Heart right ventricle (tissue), 16 donors: ENCODE measurements at regions not wholly inside any gene's neighbourhood (a gene's known extent, or its start where the extent isn't known, plus 50 kb on each side); places are given as distances from the start of the nearest gene placed in this dataset.

Experiments
- ATAC-seq, 8 donors: fragments of 200-7000 bp; cut with Tn5 transposase; one replicate each; pipeline ENCODE4 v1.9.1; 2020; ENCODE audit warnings: mild to moderate bottlenecking in 8 of 8, moderate library complexity in 8 of 8, moderate number of reproducible peaks in 1 of 8
- DNase-seq, 2 donors: peaks; one replicate each; pipeline ENCODE4 v3.0.0-alpha.2; 2020
- H3K27ac ChIP-seq, 10 donors: fragments of 200-600 bp; sonication (generic) in 2 of 10; one replicate each; pipeline versions ENCODE4 v1.5.0 to v1.8.0; 2020 to 2022; ENCODE audit warnings: mild to moderate bottlenecking in 3 of 10
- H3K27me3 ChIP-seq, 7 donors: fragments of 200-600 bp; one replicate each; pipeline ENCODE4 v1.8.0; 2021 to 2022; ENCODE audit warnings: mild to moderate bottlenecking in 2 of 7
- H3K36me3 ChIP-seq, 9 donors: fragments of 200-600 bp; sonication (generic) in 1 of 9; one replicate each; pipeline versions ENCODE4 v1.5.0 to v1.8.0; 2020 to 2022; ENCODE audit warnings: mild to moderate bottlenecking in 2 of 9
- H3K4me1 ChIP-seq, 9 donors: fragments of 200-600 bp; sonication (generic) in 1 of 9; one replicate each; pipeline versions ENCODE4 v1.5.0 to v1.8.0; 2020 to 2022; ENCODE audit warnings: mild to moderate bottlenecking in 4 of 9
- H3K4me3 ChIP-seq, 10 donors: fragments of 200-600 bp; sonication (generic) in 2 of 10; one replicate each; pipeline versions ENCODE4 v1.5.0 to v1.8.0; 2020 to 2022; ENCODE audit warnings: mild to moderate bottlenecking in 7 of 10, moderate library complexity in 2 of 10
- H3K9me3 ChIP-seq, 11 donors: fragments of 200-600 bp in 10 of 11; sonication (generic) in 2 of 11; one replicate each; pipeline versions ENCODE4 v1.5.0 to v1.8.0; 2013 to 2022; ENCODE audit warnings: mild to moderate bottlenecking in 2 of 11, control low read depth in 1 of 11, moderate library complexity in 1 of 11
- CTCF ChIP-seq, 9 donors: fragments of 200-600 bp; sonication (generic) in 2 of 9; IDR thresholded peaks; one replicate each; pipeline versions ENCODE4 v1.5.0 to v1.8.0; 2021 to 2022; ENCODE audit warnings: antibody characterized with exemption in 9 of 9, mild to moderate bottlenecking in 5 of 9, moderate library complexity in 1 of 9
- WGBS, 2 donors: extraction: QIAGEN DNeasy Blood & Tissue Kit; methylation state at CpG; one replicate each; pipeline ENCODE4 v1.1.7; 2013; ENCODE audit warnings: inconsistent platforms in 1 of 2; 5-methylcytosine and 5-hydroxymethylcytosine counted together
- intact Hi-C, 10 donors: fragments of 100-400 bp; cut with DNase I; formaldehyde crosslinking; loops; one replicate each; pipeline versions ENCODE4 v1.11.1 to v1.14.2; 2022
- donor health status: Arrhythmogenic right ventricular cardiomyopathy.
- donor health status: ischemic (EF 13 %, LVEDD 7.1; RV severe dilation, severe dysfunction).
- donor health status: healthy with polysubstance abuse.
- donor health status: DM: no; HTN: yes; CAD: no.
- donor health status: DM: no; HTN: no; CAD: no.
- donor health status: ischemic (EF 25% LVEDD 6.9; RV normal size, moderate dysfunction).
- donor health status: ischemic (EF 25% LVEDD 5.7; RV mildly dilated, moderate dysfunction).
- donor health status: healthy.
- donor health status: DM: yes; HTN: yes; CAD: no.
- donor health status: Ischemic cardiomyopathy.
- donor health status: ischemic (EF 35%, LVEDD 5.7; RV mildly dilated, moderate dysfunction).
- donor health status: nonischemic (EF 11% LVEDD 7.7; RV severe dilation, severe dysfunction).
- donor health status: DM: yes; HTN: yes; CAD: no.
- donor health status: PGD.
- donor health status: ischemic (EF 29% LVEDD 5.4; RV normal size, mild dysfunction).
- donor health status: nonischemic (EF 23%, LVEDD 6.1; RV moderate dilation, normal function).

- Histone ChIP-seq H3K27ac (no peak overlapping the region), H3K4me3 (no peak overlapping the region), H3K9me3 (no peaks in the 10 kb centered on the region), H3K4me1 (no peaks in the 10 kb centered on the region), H3K27me3 (no peaks in the 10 kb centered on the region), H3K36me3 (no peaks in the 10 kb centered on the region)
- intact Hi-C loops, result no loop called here
- 74 to 88% methylated on average over 2 of the region's 2 CpGs for WGBS, 2 donors
- ATAC-seq (no peak), DNase-seq (no peak)
- no peak for TF ChIP-seq CTCF (IDR thresholded peaks at IDR 0.05)
Observed at GRCh38 chr1:189811960-189812359, 665.7 kb downstream of the BRINP3 start.

- ATAC-seq (no peak), DNase-seq (no peak)
- H3K4me3 ChIP-seq, result no peak overlapping the region
- H3K27ac ChIP-seq, result no peak overlapping the region
- intact Hi-C loops, result no loop called here
- WGBS, 2 donors, result 66 to 74% methylated on average over 1 of the region's 1 CpG
- no peaks in the 10 kb centered on the region for H3K27me3 ChIP-seq
- no peaks in the 10 kb centered on the region for H3K36me3 ChIP-seq
- H3K4me1 ChIP-seq, result no peaks in the 10 kb centered on the region
- TF ChIP-seq CTCF (IDR thresholded peaks at IDR 0.05), result no peak
- H3K9me3 ChIP-seq, result peaks cover 0 to 14% (median 0%) of the 10 kb centered on the region in 11 donors
Observed at GRCh38 chr1:189816558-189816957, 661.1 kb downstream of the BRINP3 start.

GRCh38 chr1:189819751-189820150 is 657.9 kb downstream of the BRINP3 start:
- no peaks in the 10 kb centered on the region for H3K27me3 ChIP-seq
- H3K36me3 ChIP-seq, result no peaks in the 10 kb centered on the region
- H3K27ac ChIP-seq, result no peak overlapping the region
- DNase-seq (no peak), ATAC-seq (no peak)
- intact Hi-C loops, result no loop called here
- TF ChIP-seq CTCF (IDR thresholded peaks at IDR 0.05), result no peak
- no peak overlapping the region for H3K4me3 ChIP-seq
- WGBS, 2 donors, result 45 to 69% methylated on average over 2 of the region's 2 CpGs
- H3K4me1 ChIP-seq, result no peaks in the 10 kb centered on the region
- peaks cover 0 to 14% (median 0%) of the 10 kb centered on the region in 11 donors for H3K9me3 ChIP-seq

GRCh38 chr1:189821833-189822232 is 655.8 kb downstream of the BRINP3 start:
- 0 to 25% methylated on average over 1 of the region's 1 CpG for WGBS, 2 donors
- ATAC-seq, result no peak
- peaks cover 0 to 14% (median 0%) of the 10 kb centered on the region in 11 donors for H3K9me3 ChIP-seq
- no peaks in the 10 kb centered on the region for H3K4me1 ChIP-seq
- no peak for DNase-seq
- no peak for TF ChIP-seq CTCF (IDR thresholded peaks at IDR 0.05)
- H3K27me3 ChIP-seq, result no peaks in the 10 kb centered on the region
- H3K4me3 ChIP-seq, result no peak overlapping the region
- no peaks in the 10 kb centered on the region for H3K36me3 ChIP-seq
- no peak overlapping the region for H3K27ac ChIP-seq
- intact Hi-C loops, result no loop called here

- TF ChIP-seq CTCF (IDR thresholded peaks at IDR 0.05), result no peak
- H3K27me3 ChIP-seq, result no peaks in the 10 kb centered on the region
- H3K36me3 ChIP-seq, result no peaks in the 10 kb centered on the region
- H3K9me3 ChIP-seq, result no peaks in the 10 kb centered on the region
- H3K27ac ChIP-seq, result no peak overlapping the region
- no peak for ATAC-seq
- DNase-seq, result no peak
- no peak overlapping the region for H3K4me3 ChIP-seq
- H3K4me1 ChIP-seq, result no peaks in the 10 kb centered on the region
- intact Hi-C loops, result no loop called here
- 35 to 39% methylated on average over 4 of the region's 4 CpGs for WGBS, 2 donors
Observed at GRCh38 chr1:189834813-189835212, 642.9 kb downstream of the BRINP3 start.
